GM19463 (cell line): ENCODE measurements at regions not wholly inside any gene's neighbourhood (a gene's known extent, or its start where the extent isn't known, plus 50 kb on each side); places are given as distances from the start of the nearest gene placed in this dataset.
A peak's percentile ranks its signal among the peaks of the same experiment; 100 is the strongest.
"Not testable (repeated sequence)": the region's sequence is repeated elsewhere in the genome, so short reads cannot be mapped to it uniquely, and the experiment has no call there.

Source experiments
- ATAC-seq: cut with Tn5 transposase; IDR thresholded peaks from one replicate; pipeline ENCODE4 v1.9.1; 2021; ENCODE audit warnings: mild to moderate bottlenecking, moderate library complexity; ENCODE audit not compliant: unreplicated experiment

- ATAC-seq = no peak
These were observed 231.8 kb downstream of the KCNE4 start for GRCh38 chr2:223283771-223284170.

- ATAC-seq = no peak
These were observed 233.6 kb downstream of the KCNE4 start for GRCh38 chr2:223285370-223286265.

GRCh38 chr2:223294756-223295155 is 242.8 kb downstream of the KCNE4 start:
- ATAC-seq = no peak

- no peak for ATAC-seq
These were observed 245.8 kb downstream of the KCNE4 start for GRCh38 chr2:223297788-223298187.

GRCh38 chr2:223298329-223298728 is 246.3 kb downstream of the KCNE4 start:
- ATAC-seq = not testable (repeated sequence)

- no peak for ATAC-seq
These were observed 248.3 kb downstream of the KCNE4 start for GRCh38 chr2:223300326-223300725.

- ATAC-seq = peak; percentile 63
These were observed 254.4 kb downstream of the KCNE4 start for GRCh38 chr2:223306371-223306770.

- no peak for ATAC-seq
These were observed 260.1 kb downstream of the KCNE4 start for GRCh38 chr2:223311889-223312680.

GRCh38 chr2:223313101-223313500 is 261.1 kb downstream of the KCNE4 start:
- ATAC-seq = no peak

- ATAC-seq = no peak
These were observed 262.8 kb downstream of the KCNE4 start for GRCh38 chr2:223314811-223315210.

- ATAC-seq = no peak
These were observed 263.8 kb downstream of the KCNE4 start for GRCh38 chr2:223315813-223316212.

- ATAC-seq = no peak
These were observed 264.4 kb downstream of the KCNE4 start for GRCh38 chr2:223316342-223316741.

GRCh38 chr2:223319601-223320000 is 267.6 kb downstream of the KCNE4 start:
- no peak for ATAC-seq

- no peak for ATAC-seq
These were observed 272.4 kb downstream of the KCNE4 start for GRCh38 chr2:223324402-223324801.

- no peak for ATAC-seq
These were observed 273.6 kb downstream of the SCG2 start for GRCh38 chr2:223328578-223328977.

GRCh38 chr2:223330747-223331146 is 271.4 kb downstream of the SCG2 start:
- ATAC-seq = not testable (repeated sequence)

- ATAC-seq = no peak
These were observed 264.1 kb downstream of the SCG2 start for GRCh38 chr2:223338016-223338415.

GRCh38 chr2:223357076-223357475 is 245.1 kb downstream of the SCG2 start:
- ATAC-seq = no peak

- no peak for ATAC-seq
These were observed 239.1 kb downstream of the SCG2 start for GRCh38 chr2:223363085-223363484.

- no peak for ATAC-seq
These were observed 236.9 kb downstream of the SCG2 start for GRCh38 chr2:223365158-223365679.

GRCh38 chr2:223366566-223366965 is 235.6 kb downstream of the SCG2 start:
- ATAC-seq = no peak

GRCh38 chr2:223368481-223368880 is 233.7 kb downstream of the SCG2 start:
- no peak for ATAC-seq
